ENCODE measurements at regions not wholly inside any gene's neighbourhood (a gene's known extent, or its start where the extent isn't known, plus 50 kb on each side); places are given as distances from the start of the nearest gene placed in this dataset.

DNA sequence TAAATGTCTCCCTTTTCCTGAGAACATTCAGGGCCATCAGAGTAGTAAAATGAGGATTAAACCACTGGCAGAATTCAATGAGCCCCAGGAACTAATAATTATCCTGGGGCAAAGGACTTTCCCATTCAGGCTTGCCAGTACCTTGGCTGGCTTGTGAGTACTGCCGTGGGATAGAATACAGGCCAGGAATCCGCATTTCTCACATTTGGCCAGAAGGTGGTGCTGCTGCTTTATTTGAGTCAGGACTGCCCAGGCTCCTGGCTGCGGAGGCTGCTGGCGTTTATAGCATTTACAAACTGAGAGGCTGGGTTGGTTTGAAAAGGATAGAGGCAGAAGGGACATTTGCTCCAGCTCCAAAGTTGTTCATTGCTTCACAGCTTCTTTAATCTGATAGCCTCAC is 91.4 kb downstream of the RTL9 start (continued):
- TF ChIP-seq HNRNPH1 (optimal IDR thresholded peaks at IDR 0.05; ENCODE audit: low read depth, low read length) (no peak), GTF2F1 (IDR thresholded peaks at IDR 0.05; ENCODE audit: low read length) (no peak), ZNF367 (CRISPR knock-in tag; IDR thresholded peaks at IDR 0.05; ENCODE audit: borderline replicate concordance) (no peak), CENPT (CRISPR knock-in tag; IDR thresholded peaks at IDR 0.05; ENCODE audit: low read depth) (no peak), ZNF562 (CRISPR knock-in tag; IDR thresholded peaks at IDR 0.05; ENCODE audit: borderline replicate concordance) (no peak), ZNF747 (CRISPR knock-in tag; IDR thresholded peaks at IDR 0.05; ENCODE audit: borderline replicate concordance) (no peak), NCOR1 (IDR thresholded peaks at IDR 0.05; ENCODE audit: borderline replicate concordance, low read length) (no peak), SAP130 (CRISPR knock-in tag; IDR thresholded peaks at IDR 0.05; ENCODE audit: low read depth) (no peak), PAXIP1 (CRISPR knock-in tag; conservative IDR thresholded peaks at IDR 0.05) (no peak), ZNF672 (CRISPR knock-in tag; IDR thresholded peaks at IDR 0.05) (no peak), SETDB1 (CRISPR knock-in tag; IDR thresholded peaks at IDR 0.05; ENCODE audit: borderline replicate concordance) (no peak), TARDBP (CRISPR knock-in tag; IDR thresholded peaks at IDR 0.05) (no peak)
- TF ChIP-seq, protein P1, sequence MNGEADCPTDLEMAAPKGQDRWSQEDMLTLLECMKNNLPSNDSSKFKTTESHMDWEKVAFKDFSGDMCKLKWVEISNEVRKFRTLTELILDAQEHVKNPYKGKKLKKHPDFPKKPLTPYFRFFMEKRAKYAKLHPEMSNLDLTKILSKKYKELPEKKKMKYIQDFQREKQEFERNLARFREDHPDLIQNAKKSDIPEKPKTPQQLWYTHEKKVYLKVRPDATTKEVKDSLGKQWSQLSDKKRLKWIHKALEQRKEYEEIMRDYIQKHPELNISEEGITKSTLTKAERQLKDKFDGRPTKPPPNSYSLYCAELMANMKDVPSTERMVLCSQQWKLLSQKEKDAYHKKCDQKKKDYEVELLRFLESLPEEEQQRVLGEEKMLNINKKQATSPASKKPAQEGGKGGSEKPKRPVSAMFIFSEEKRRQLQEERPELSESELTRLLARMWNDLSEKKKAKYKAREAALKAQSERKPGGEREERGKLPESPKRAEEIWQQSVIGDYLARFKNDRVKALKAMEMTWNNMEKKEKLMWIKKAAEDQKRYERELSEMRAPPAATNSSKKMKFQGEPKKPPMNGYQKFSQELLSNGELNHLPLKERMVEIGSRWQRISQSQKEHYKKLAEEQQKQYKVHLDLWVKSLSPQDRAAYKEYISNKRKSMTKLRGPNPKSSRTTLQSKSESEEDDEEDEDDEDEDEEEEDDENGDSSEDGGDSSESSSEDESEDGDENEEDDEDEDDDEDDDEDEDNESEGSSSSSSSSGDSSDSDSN (CRISPR knock-in tag; IDR thresholded peaks at IDR 0.05) = no peak
- TF ChIP-seq, protein P2, sequence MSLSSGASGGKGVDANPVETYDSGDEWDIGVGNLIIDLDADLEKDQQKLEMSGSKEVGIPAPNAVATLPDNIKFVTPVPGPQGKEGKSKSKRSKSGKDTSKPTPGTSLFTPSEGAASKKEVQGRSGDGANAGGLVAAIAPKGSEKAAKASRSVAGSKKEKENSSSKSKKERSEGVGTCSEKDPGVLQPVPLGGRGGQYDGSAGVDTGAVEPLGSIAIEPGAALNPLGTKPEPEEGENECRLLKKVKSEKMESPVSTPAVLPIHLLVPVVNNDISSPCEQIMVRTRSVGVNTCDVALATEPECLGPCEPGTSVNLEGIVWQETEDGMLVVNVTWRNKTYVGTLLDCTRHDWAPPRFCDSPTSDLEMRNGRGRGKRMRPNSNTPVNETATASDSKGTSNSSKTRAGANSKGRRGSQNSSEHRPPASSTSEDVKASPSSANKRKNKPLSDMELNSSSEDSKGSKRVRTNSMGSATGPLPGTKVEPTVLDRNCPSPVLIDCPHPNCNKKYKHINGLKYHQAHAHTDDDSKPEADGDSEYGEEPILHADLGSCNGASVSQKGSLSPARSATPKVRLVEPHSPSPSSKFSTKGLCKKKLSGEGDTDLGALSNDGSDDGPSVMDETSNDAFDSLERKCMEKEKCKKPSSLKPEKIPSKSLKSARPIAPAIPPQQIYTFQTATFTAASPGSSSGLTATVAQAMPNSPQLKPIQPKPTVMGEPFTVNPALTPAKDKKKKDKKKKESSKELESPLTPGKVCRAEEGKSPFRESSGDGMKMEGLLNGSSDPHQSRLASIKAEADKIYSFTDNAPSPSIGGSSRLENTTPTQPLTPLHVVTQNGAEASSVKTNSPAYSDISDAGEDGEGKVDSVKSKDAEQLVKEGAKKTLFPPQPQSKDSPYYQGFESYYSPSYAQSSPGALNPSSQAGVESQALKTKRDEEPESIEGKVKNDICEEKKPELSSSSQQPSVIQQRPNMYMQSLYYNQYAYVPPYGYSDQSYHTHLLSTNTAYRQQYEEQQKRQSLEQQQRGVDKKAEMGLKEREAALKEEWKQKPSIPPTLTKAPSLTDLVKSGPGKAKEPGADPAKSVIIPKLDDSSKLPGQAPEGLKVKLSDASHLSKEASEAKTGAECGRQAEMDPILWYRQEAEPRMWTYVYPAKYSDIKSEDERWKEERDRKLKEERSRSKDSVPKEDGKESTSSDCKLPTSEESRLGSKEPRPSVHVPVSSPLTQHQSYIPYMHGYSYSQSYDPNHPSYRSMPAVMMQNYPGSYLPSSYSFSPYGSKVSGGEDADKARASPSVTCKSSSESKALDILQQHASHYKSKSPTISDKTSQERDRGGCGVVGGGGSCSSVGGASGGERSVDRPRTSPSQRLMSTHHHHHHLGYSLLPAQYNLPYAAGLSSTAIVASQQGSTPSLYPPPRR (CRISPR knock-in tag; IDR thresholded peaks at IDR 0.05; ENCODE audit: borderline replicate concordance) = no peak

Measured in HepG2 (cell line).